GM11168 (cell line): ENCODE measurements at regions not wholly inside any gene's neighbourhood (a gene's known extent, or its start where the extent isn't known, plus 50 kb on each side); places are given as distances from the start of the nearest gene placed in this dataset.

Source experiments
- in situ Hi-C: fragments of 300-500 bp; cut with MboI; formaldehyde crosslinking; loops from one replicate; pipeline ENCODE4 v1.12.0; 2022; ENCODE audit warnings: low sequenced_read_pairs; ENCODE audit not compliant: unreplicated experiment

GRCh38 chr12:47023311-47023710 lies 56.1 kb upstream of the PCED1B start:
- in situ Hi-C loops = loop anchor here (25.0 kb wide), 2 partner anchors 686 to 861 kb away; no protein-coding TSS in a partner anchor

DNA sequence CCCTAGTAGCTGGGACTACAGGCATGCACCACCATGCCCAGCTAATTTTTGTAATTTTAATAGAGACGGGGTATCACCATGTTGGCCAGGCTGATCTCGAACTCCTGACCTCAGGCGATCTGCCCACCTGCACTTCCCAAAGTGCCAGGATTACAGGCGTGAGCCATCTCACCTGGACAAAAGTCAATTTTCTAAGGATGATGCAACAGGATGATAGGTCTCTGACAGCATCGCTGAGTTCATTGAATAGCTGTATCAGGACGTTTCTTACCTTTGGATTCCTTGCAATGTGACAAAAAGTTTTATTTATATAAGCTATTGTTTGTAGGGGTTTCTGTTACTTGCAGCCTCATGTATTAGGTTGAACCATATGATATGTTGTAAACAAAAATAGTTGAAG lies 55.5 kb upstream of the PCED1B start:
- in situ Hi-C loops = loop anchor here (25.0 kb wide), 2 partner anchors 687 to 862 kb away; no protein-coding TSS in a partner anchor

DNA sequence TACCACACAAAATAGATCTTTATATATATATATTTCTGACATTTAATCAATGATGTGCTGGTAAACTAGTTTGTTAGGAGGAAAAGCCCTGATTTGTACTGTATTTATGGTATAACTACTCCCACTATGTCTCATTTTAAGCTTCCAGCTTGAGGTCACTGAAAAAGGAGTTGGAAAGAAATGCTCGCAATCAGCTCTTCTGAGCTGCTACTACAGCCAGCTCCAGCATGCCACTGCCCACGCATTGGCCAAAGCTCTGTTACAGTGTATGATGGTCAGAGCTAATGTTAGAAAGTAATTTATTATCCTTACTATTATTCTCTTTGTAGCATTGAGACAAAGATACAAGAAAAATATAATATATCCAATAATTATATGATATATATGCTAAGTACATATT lies 55.0 kb upstream of the PCED1B start:
- in situ Hi-C loops = loop anchor here (25.0 kb wide), 2 partner anchors 687 to 862 kb away; no protein-coding TSS in a partner anchor

- in situ Hi-C loops = no loop called here
These were observed 54.1 kb upstream of the PCED1B start for GRCh38 chr12:47025349-47025748.

GRCh38 chr12:47025798-47026197 lies 53.6 kb upstream of the PCED1B start:
- in situ Hi-C loops = no loop called here

DNA sequence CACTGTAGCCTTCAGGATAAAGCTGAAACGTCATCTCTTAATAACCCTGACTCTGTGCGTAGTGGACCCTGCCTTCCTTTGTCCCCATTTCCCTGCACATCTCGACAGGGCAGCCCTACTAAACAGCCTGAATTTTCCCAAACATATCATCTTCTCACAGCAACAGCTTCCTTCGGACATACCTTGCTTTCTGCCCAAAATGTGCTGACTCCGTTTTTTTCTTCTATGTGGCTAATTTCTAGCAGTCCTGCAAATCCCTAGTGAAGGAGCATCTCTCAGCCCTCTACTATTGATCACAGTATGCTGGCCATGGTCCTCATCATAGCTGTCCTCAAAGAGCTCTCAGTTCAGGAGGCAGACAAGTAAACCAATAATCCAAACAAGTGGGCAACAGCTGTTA lies 53.1 kb upstream of the PCED1B start:
- in situ Hi-C loops = no loop called here
